Astrocyte (in vitro differentiated cells and primary cell): ENCODE measurements at regions not wholly inside any gene's neighbourhood (a gene's known extent, or its start where the extent isn't known, plus 50 kb on each side); places are given as distances from the start of the nearest gene placed in this dataset.

Source experiments
- DNase-seq: peaks from one replicate; pipeline ENCODE4 v3.0.0-alpha.2; 2010; ENCODE audit warnings: low read depth
- FAIRE-seq: peaks from 2 replicates; lab custom pipeline; 2011; peaks lifted over from hg19 to GRCh38; lab: Jason Lieb, UNC
- H2AFZ ChIP-seq: 2 replicates; pipeline ENCODE4 v1.6.0; 2012; ENCODE audit warnings: low read depth, low read length, inconsistent platforms
- H3K27ac ChIP-seq: 2 replicates; pipeline ENCODE4 v1.5.1; 2011; ENCODE audit warnings: low read depth, low read length, inconsistent platforms
- H3K27me3 ChIP-seq: 2 replicates; pipeline ENCODE4 v1.6.0; 2011; ENCODE audit warnings: low read length, inconsistent platforms; ENCODE audit not compliant: insufficient read depth
- H3K36me3 ChIP-seq: 2 replicates; pipeline ENCODE4 v1.5.1; 2011; ENCODE audit warnings: low read length, inconsistent platforms; ENCODE audit not compliant: insufficient read depth
- H3K4me1 ChIP-seq: 2 replicates; pipeline ENCODE4 v1.5.1; 2011; ENCODE audit warnings: low read length, inconsistent platforms; ENCODE audit not compliant: insufficient read depth
- H3K4me2 ChIP-seq: 2 replicates; pipeline ENCODE4 v1.6.0; 2012; ENCODE audit warnings: low read length, inconsistent platforms
- H3K4me3 ChIP-seq: 2 replicates; pipeline ENCODE4 v1.5.1; 2011; ENCODE audit warnings: low read depth, mild to moderate bottlenecking, low read length, inconsistent platforms; ENCODE audit not compliant: insufficient read depth
- H3K79me2 ChIP-seq: 2 replicates; pipeline ENCODE4 v1.6.0; 2012; ENCODE audit warnings: mild to moderate bottlenecking, low read length, inconsistent platforms; ENCODE audit not compliant: insufficient read depth
- H3K9ac ChIP-seq: 2 replicates; pipeline ENCODE4 v1.6.0; 2012; ENCODE audit warnings: mild to moderate bottlenecking, low read length, inconsistent platforms
- H3K9me3 ChIP-seq: 2 replicates; pipeline ENCODE4 v1.5.1; 2012; ENCODE audit warnings: low read depth, mild to moderate bottlenecking, low read length, inconsistent platforms; ENCODE audit not compliant: insufficient read depth
- H4K20me1 ChIP-seq: 2 replicates; pipeline ENCODE4 v1.6.0; 2012; ENCODE audit warnings: low read length, inconsistent platforms; ENCODE audit not compliant: insufficient read depth
- H3K27ac Mint-ChIP-seq: one replicate; pipeline ENCODE4 v1.8.0; 2021; ENCODE audit warnings: mild to moderate bottlenecking, mixed read lengths; ENCODE audit not compliant: unreplicated experiment
- H3K27me3 Mint-ChIP-seq: one replicate; pipeline ENCODE4 v1.8.0; 2021; ENCODE audit warnings: low read depth, mixed read lengths; ENCODE audit not compliant: unreplicated experiment
- H3K36me3 Mint-ChIP-seq: one replicate; pipeline ENCODE4 v1.8.0; 2021; ENCODE audit warnings: low read depth, mixed read lengths; ENCODE audit not compliant: unreplicated experiment
- H3K4me1 Mint-ChIP-seq: one replicate; pipeline ENCODE4 v1.8.0; 2021; ENCODE audit warnings: low read depth, mixed read lengths; ENCODE audit not compliant: unreplicated experiment
- H3K4me3 Mint-ChIP-seq: one replicate; pipeline ENCODE4 v1.8.0; 2021; ENCODE audit warnings: mild to moderate bottlenecking, moderate library complexity, mixed read lengths; ENCODE audit not compliant: unreplicated experiment
- H3K9me3 Mint-ChIP-seq: one replicate; pipeline ENCODE4 v1.8.0; 2021; ENCODE audit warnings: mild to moderate bottlenecking, mixed read lengths; ENCODE audit not compliant: unreplicated experiment
- CTCF ChIP-seq: IDR thresholded peaks from 2 replicates; pipeline ENCODE4 v1.5.1; 2011; ENCODE audit warnings: low read depth, mild to moderate bottlenecking, inconsistent platforms, low read length, moderate library complexity; ENCODE audit not compliant: insufficient read depth
- EZH2 ChIP-seq: IDR thresholded peaks from 2 replicates; pipeline ENCODE4 v1.6.1; 2012; ENCODE audit warnings: mild to moderate bottlenecking, low read length, inconsistent platforms; ENCODE audit not compliant: insufficient read depth

DNA sequence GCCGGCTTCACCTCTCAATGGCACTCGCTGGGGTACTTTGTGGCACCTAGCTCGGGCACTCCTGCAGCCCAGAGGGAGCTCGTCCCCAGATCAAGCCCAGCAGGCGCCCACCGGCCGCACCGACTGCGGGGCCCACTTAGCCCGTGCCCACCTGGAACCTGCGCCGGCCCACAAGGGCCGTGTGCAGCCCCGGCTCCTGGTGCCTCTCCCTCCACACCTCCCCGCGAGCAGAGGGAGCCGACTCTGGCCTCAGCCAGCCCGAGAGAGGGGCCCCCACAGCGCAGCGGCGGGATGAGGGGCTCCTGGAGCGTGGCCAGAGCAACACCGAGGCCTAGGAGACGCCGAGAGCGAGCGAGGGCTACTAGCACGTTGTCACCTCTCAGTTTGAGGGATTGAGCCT lies 82.1 kb upstream of the SHISA3 start:
- H3K4me3 ChIP-seq = no peak overlapping the region
- H3K36me3 Mint-ChIP-seq = peaks cover 3% of the 10 kb centered on the region
- H3K79me2 ChIP-seq = no peaks in the 10 kb centered on the region
- FAIRE-seq (no peak), DNase-seq (no peak)
- H3K9me3 ChIP-seq = no peaks in the 10 kb centered on the region
- no peaks in the 10 kb centered on the region for H3K27me3 ChIP-seq
- no peak overlapping the region for H3K27ac Mint-ChIP-seq
- TF ChIP-seq CTCF (no peak), EZH2 (no peak)
- H3K4me1 Mint-ChIP-seq = no peaks in the 10 kb centered on the region
- H3K27me3 Mint-ChIP-seq = peaks cover 11% of the 10 kb centered on the region
- no peaks in the 10 kb centered on the region for H4K20me1 ChIP-seq
- peaks cover 17% of the 10 kb centered on the region for H3K9me3 Mint-ChIP-seq
- no peak overlapping the region for H3K9ac ChIP-seq
- H3K36me3 ChIP-seq = no peaks in the 10 kb centered on the region
- H3K4me3 Mint-ChIP-seq = no peak overlapping the region
- H3K27ac ChIP-seq = no peak overlapping the region
- H3K4me1 ChIP-seq = no peaks in the 10 kb centered on the region
- H2AFZ ChIP-seq = no peak overlapping the region
- no peak overlapping the region for H3K4me2 ChIP-seq

GRCh38 chr4:42320822-42321388 lies 76.4 kb upstream of the SHISA3 start:
- Mint-ChIP-seq H3K4me1 (no peaks in the 10 kb centered on the region), H3K36me3 (no peaks in the 10 kb centered on the region), H3K27ac (no peak overlapping the region), H3K4me3 (no peak overlapping the region), H3K27me3 (peaks cover under 1% of the 10 kb centered on the region), H3K9me3 (peaks cover 15% of the 10 kb centered on the region)
- FAIRE-seq (no peak), DNase-seq (no peak)
- no peaks in the 10 kb centered on the region for H3K79me2 ChIP-seq
- no peak overlapping the region for H3K9ac ChIP-seq
- H3K27me3 ChIP-seq = no peaks in the 10 kb centered on the region
- no peaks in the 10 kb centered on the region for H3K9me3 ChIP-seq
- H4K20me1 ChIP-seq = no peaks in the 10 kb centered on the region
- H3K4me2 ChIP-seq = no peak overlapping the region
- H3K4me1 ChIP-seq = no peaks in the 10 kb centered on the region
- H3K27ac ChIP-seq = no peak overlapping the region
- H3K36me3 ChIP-seq = no peaks in the 10 kb centered on the region
- no peak overlapping the region for H3K4me3 ChIP-seq
- H2AFZ ChIP-seq = no peak overlapping the region
- no peak for TF ChIP-seq EZH2
- no peak for TF ChIP-seq CTCF

GRCh38 chr4:42326040-42326439 lies 71.2 kb upstream of the SHISA3 start:
- Mint-ChIP-seq H3K27me3 (peaks cover 3% of the 10 kb centered on the region), H3K27ac (no peak overlapping the region), H3K4me3 (no peak overlapping the region), H3K4me1 (no peaks in the 10 kb centered on the region), H3K36me3 (no peaks in the 10 kb centered on the region), H3K9me3 (peaks cover 8% of the 10 kb centered on the region)
- no peaks in the 10 kb centered on the region for H3K36me3 ChIP-seq
- FAIRE-seq (no peak), DNase-seq (no peak)
- no peak for TF ChIP-seq CTCF
- no peak for TF ChIP-seq EZH2
- no peaks in the 10 kb centered on the region for H3K9me3 ChIP-seq
- H2AFZ ChIP-seq = no peak overlapping the region
- H3K4me2 ChIP-seq = no peak overlapping the region
- no peak overlapping the region for H3K9ac ChIP-seq
- H3K79me2 ChIP-seq = no peaks in the 10 kb centered on the region
- H4K20me1 ChIP-seq = no peaks in the 10 kb centered on the region
- H3K4me3 ChIP-seq = no peak overlapping the region
- no peaks in the 10 kb centered on the region for H3K4me1 ChIP-seq
- H3K27ac ChIP-seq = no peak overlapping the region
- H3K27me3 ChIP-seq = no peaks in the 10 kb centered on the region
